Esophagus squamous epithelium (tissue), 4 donors: ENCODE measurements at regions not wholly inside any gene's neighbourhood (a gene's known extent, or its start where the extent isn't known, plus 50 kb on each side); places are given as distances from the start of the nearest gene placed in this dataset.

Source experiments
- POLR2A ChIP-seq, 4 donors: fragments of 450-650 bp; IDR thresholded peaks; one replicate each; pipeline ENCODE4 v1.6.1; 2017; ENCODE audit warnings: antibody characterized with exemption in 4 of 4, mild to moderate bottlenecking in 4 of 4, moderate library complexity in 3 of 4
- TF ChIP-seq, protein P1 (sequence below), 6 experiments: fragments of 450-650 bp in 4 of 6; fragments of 200-600 bp in 2 of 6; sonication (generic) in 2 of 6; IDR thresholded peaks; one replicate each; pipeline ENCODE4 v1.5.1; 2016 to 2019; ENCODE audit warnings: antibody characterized with exemption in 6 of 6, mild to moderate bottlenecking in 4 of 6, moderate library complexity in 4 of 6

DNA sequence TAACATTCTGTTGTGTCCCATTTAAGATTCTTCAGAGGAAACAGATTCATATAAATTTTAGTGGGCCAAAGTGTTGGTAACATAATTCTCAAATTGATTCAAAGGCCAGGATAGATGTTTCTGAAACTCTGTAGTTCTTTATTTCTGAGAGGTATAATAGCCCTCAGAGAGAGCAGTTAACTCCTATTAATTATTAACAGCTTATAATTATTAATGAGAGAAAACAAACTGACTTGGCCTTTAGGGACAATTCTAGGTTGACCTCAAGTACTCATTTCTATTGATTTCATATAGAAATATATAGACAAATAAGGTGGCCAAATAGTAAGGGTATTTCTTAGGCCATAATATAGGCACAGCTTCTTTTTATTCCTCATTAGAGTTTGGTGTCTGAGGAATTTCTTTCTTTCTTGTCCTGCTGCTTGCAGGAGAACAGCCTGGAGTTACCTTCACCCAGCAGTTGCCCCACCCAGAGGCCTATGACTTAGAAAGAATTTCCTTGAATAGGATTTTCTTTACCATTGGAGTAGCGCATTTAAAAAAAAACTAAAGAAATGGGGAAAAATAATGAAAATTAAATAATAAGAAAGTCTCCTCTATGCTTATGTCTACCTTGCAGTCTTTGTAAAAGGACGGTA, 1430.1 kb upstream of the SPRY2 start:
- TF ChIP-seq, protein P1, sequence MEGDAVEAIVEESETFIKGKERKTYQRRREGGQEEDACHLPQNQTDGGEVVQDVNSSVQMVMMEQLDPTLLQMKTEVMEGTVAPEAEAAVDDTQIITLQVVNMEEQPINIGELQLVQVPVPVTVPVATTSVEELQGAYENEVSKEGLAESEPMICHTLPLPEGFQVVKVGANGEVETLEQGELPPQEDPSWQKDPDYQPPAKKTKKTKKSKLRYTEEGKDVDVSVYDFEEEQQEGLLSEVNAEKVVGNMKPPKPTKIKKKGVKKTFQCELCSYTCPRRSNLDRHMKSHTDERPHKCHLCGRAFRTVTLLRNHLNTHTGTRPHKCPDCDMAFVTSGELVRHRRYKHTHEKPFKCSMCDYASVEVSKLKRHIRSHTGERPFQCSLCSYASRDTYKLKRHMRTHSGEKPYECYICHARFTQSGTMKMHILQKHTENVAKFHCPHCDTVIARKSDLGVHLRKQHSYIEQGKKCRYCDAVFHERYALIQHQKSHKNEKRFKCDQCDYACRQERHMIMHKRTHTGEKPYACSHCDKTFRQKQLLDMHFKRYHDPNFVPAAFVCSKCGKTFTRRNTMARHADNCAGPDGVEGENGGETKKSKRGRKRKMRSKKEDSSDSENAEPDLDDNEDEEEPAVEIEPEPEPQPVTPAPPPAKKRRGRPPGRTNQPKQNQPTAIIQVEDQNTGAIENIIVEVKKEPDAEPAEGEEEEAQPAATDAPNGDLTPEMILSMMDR (IDR thresholded peaks at IDR 0.05): no peak
- no peak for TF ChIP-seq POLR2A (IDR thresholded peaks at IDR 0.05)
